Ovary (tissue), 7 donors: ENCODE measurements at regions not wholly inside any gene's neighbourhood (a gene's known extent, or its start where the extent isn't known, plus 50 kb on each side); places are given as distances from the start of the nearest gene placed in this dataset.

ENCODE experiments used
- DNase-seq, 5 donors: peaks; one replicate each; pipeline ENCODE4 v3.0.0-alpha.2; 2019 to 2020
- H3K27ac ChIP-seq, 2 donors: fragments of 200-600 bp; one replicate each; pipeline versions ENCODE4 v1.5.1 to v1.8.0; 2019 to 2022
- H3K27me3 ChIP-seq: fragments of 200-600 bp; one replicate; pipeline ENCODE4 v1.8.0; 2022
- H3K36me3 ChIP-seq: fragments of 200-600 bp; sonication (generic); one replicate; pipeline ENCODE4 v1.5.1; 2019
- H3K4me1 ChIP-seq: one replicate; pipeline ENCODE4 v1.8.1; 2013; ENCODE audit warnings: mild to moderate bottlenecking, moderate library complexity; ENCODE audit not compliant: insufficient read depth
- H3K4me3 ChIP-seq: fragments of 200-600 bp; sonication (generic); one replicate; pipeline ENCODE4 v1.5.1; 2017
- H3K9me3 ChIP-seq, 2 donors: fragments of 200-600 bp in 1 of 2; sonication (generic) in 1 of 2; one replicate each; pipeline versions ENCODE4 v1.5.1 to v1.8.1; 2013 to 2019; ENCODE audit warnings: mild to moderate bottlenecking in 1 of 2, moderate library complexity in 1 of 2
- EP300 ChIP-seq: sonication (generic); formaldehyde crosslinking; IDR thresholded peaks from one replicate; pipeline ENCODE4 v1.6.1; 2017; ENCODE audit warnings: antibody characterized with exemption
- POLR2A ChIP-seq: fragments of 450-650 bp; IDR thresholded peaks from one replicate; pipeline ENCODE4 v1.6.1; 2017; ENCODE audit warnings: antibody characterized with exemption, mild to moderate bottlenecking, moderate library complexity
- WGBS, 3 donors: extraction: QIAGEN DNeasy Blood & Tissue Kit in 1 of 3; methylation state at CpG; one replicate each; pipeline versions ENCODE4 v1.1.5 to v1.1.7; 2013 to 2017; 5-methylcytosine and 5-hydroxymethylcytosine counted together
- intact Hi-C, 4 donors: fragments of 100-400 bp; cut with DNase I; formaldehyde crosslinking; loops; one replicate each; pipeline versions ENCODE4 v1.11.0 to v1.15.1; 2022 to 2023
- TF ChIP-seq, protein P1 (sequence below), 3 donors: fragments of 450-650 bp in 2 of 3; fragments of 200-600 bp in 1 of 3; IDR thresholded peaks; one replicate each; pipeline versions ENCODE4 v1.5.1 to v1.8.0; 2016 to 2022; ENCODE audit warnings: antibody characterized with exemption in 3 of 3, mild to moderate bottlenecking in 1 of 3
- donor health status: DM: no; HTN: no; CAD: no; lungs with moderate emphysema.
- donor health status: DM: no; HTN: no; CAD: no.
- donor health status: Bipolar disorder and iron deficiency.
- donor health status: DM: no; HTN: no; CAD: no.
- donor health status: DM: yes; HTN: yes; CAD: no.

DNA sequence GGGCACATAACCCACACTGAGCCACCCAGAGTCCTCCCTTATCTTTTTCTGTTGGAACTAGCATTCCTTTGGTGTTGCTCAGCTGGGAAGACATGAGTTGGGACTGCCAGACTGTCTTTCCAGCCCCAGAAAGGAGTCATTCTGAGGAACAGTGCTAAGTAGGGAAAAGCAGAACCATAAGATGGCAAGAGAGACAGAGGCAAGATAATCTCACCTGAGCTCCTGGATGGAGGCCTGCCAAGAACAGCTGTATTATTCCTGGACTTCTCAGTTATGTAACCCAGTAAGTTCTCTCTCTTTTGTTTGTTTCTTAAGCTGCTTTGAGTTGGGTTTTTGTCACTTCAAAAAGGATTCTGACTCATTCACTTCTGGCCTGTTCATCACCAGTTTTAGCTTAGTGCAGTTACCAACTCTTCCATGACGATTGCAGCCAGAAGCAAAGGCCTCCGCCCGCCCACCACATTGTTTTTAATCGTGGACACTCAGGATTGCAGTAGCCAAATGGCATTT, 134.4 kb downstream of the OMA1 start:
- Histone ChIP-seq H3K9me3 (no peaks in the 10 kb centered on the region), H3K4me3 (no peak overlapping the region), H3K27me3 (no peaks in the 10 kb centered on the region), H3K27ac (no peak overlapping the region), H3K36me3 (no peaks in the 10 kb centered on the region), H3K4me1 (no peaks in the 10 kb centered on the region)
- intact Hi-C loops, result no loop called here
- DNase-seq, result no peak
- no peak for TF ChIP-seq EP300
- no peak for TF ChIP-seq POLR2A
- TF ChIP-seq, protein P1, sequence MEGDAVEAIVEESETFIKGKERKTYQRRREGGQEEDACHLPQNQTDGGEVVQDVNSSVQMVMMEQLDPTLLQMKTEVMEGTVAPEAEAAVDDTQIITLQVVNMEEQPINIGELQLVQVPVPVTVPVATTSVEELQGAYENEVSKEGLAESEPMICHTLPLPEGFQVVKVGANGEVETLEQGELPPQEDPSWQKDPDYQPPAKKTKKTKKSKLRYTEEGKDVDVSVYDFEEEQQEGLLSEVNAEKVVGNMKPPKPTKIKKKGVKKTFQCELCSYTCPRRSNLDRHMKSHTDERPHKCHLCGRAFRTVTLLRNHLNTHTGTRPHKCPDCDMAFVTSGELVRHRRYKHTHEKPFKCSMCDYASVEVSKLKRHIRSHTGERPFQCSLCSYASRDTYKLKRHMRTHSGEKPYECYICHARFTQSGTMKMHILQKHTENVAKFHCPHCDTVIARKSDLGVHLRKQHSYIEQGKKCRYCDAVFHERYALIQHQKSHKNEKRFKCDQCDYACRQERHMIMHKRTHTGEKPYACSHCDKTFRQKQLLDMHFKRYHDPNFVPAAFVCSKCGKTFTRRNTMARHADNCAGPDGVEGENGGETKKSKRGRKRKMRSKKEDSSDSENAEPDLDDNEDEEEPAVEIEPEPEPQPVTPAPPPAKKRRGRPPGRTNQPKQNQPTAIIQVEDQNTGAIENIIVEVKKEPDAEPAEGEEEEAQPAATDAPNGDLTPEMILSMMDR (IDR thresholded peaks at IDR 0.05), result no peak
- WGBS, 3 donors, result 75 to 86% (median 77%) methylated on average over 4 of the region's 4 CpGs

GRCh38 chr1:58409890-58410289, 136.6 kb downstream of the OMA1 start:
- H3K27ac ChIP-seq, result no peak overlapping the region
- H3K4me1 ChIP-seq, result no peaks in the 10 kb centered on the region
- TF ChIP-seq, protein P1 (IDR thresholded peaks at IDR 0.05), result no peak
- TF ChIP-seq EP300 (no peak), POLR2A (no peak)
- intact Hi-C loops, result no loop called here
- H3K27me3 ChIP-seq, result no peaks in the 10 kb centered on the region
- no peak overlapping the region for H3K4me3 ChIP-seq
- no peaks in the 10 kb centered on the region for H3K36me3 ChIP-seq
- H3K9me3 ChIP-seq, result no peaks in the 10 kb centered on the region
- DNase-seq, result no peak
- WGBS, 3 donors, result 43 to 52% (median 43%) methylated on average over 6 of the region's 6 CpGs

DNA sequence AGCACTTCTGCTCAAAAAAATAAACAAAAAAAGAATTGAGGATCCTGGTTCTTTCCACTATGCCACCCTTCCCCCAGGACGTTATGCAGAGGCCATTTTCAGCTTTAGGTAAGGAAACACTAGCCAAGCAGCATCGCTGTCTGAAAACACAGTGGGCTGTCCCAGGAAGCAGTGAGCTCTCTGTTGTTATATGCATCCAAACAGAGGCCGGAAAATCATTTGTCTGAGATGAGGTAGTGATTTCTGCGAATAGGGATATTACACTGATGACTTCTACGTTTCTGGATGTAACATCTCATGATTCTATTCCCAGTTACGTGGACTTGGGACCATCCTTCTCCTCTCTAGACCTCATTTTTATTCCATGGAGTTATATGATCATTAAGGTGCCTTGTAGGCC, 137.2 kb downstream of the OMA1 start:
- DNase-seq, result no peak
- intact Hi-C loops, result no loop called here
- no peaks in the 10 kb centered on the region for H3K4me1 ChIP-seq
- no peaks in the 10 kb centered on the region for H3K9me3 ChIP-seq
- no peak overlapping the region for H3K27ac ChIP-seq
- no peaks in the 10 kb centered on the region for H3K27me3 ChIP-seq
- H3K4me3 ChIP-seq, result no peak overlapping the region
- no peak for TF ChIP-seq POLR2A
- TF ChIP-seq EP300, result no peak
- TF ChIP-seq, protein P1 (IDR thresholded peaks at IDR 0.05), result no peak
- 79 to 92% (median 88%) methylated on average over 6 of the region's 6 CpGs for WGBS, 3 donors
- H3K36me3 ChIP-seq, result no peaks in the 10 kb centered on the region

DNA sequence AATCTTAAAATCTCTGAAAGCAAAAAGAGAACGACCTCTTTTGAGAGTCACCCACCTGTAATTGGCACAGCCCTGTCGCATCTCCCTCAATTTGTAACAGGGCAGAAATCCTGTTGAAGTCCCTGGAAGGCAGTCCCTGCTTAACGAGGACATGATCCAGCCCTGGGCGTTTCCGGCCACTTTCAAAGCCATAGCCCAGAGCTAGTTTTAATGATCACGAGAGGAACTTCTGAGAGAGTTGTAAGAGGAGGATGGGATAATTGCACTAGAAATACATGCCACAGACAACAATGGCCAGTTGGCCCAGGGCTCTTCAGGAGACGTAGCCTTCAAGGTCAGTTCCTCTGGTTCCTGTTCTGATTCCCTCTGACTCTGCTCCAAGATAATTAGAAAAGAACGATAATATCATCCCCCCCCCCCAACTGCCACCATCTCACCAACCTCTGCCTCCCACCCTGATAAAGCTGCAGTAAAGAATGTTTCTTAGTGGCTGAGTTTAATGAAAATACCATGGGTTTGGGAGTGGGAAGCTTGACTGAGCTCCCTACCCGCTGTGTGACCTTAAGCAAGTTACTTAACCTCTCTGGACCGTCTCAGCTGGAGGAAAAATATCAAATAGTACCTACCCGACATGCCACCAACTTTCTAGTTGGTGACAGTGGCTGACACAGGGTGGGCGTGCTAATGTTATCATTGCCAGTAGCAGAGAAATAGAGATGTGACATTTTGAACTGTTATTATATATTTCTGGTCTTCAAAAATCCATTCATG, 140.0 kb downstream of the OMA1 start:
- no peaks in the 10 kb centered on the region for H3K27me3 ChIP-seq
- H3K36me3 ChIP-seq, result no peaks in the 10 kb centered on the region
- no peak for DNase-seq
- no peak overlapping the region for H3K4me3 ChIP-seq
- TF ChIP-seq EP300 (no peak), POLR2A (no peak)
- TF ChIP-seq, protein P1 (IDR thresholded peaks at IDR 0.05), result no peak
- peaks cover 2% of the 10 kb centered on the region for H3K4me1 ChIP-seq
- intact Hi-C loops, result no loop called here
- H3K9me3 ChIP-seq, result no peaks in the 10 kb centered on the region
- no peak overlapping the region for H3K27ac ChIP-seq
- 60 to 70% (median 60%) methylated on average over 12 of the region's 12 CpGs for WGBS, 3 donors
